Motor neuron (in vitro differentiated cells): ENCODE measurements at regions not wholly inside any gene's neighbourhood (a gene's known extent, or its start where the extent isn't known, plus 50 kb on each side); places are given as distances from the start of the nearest gene placed in this dataset.
A peak's percentile ranks its signal among the peaks of the same experiment; 100 is the strongest.

ENCODE experiments used
- ATAC-seq, 8 experiments: fragments of 200-7000 bp; cut with Tn5 transposase; replicated peaks in 6 of 8; 2 replicates each; pipeline ENCODE4 v1.8.0; 2021; ENCODE audit warnings: mild to moderate bottlenecking in 8 of 8, moderate library complexity in 8 of 8
- H3K27ac ChIP-seq, 2 donors: fragments of 250-450 bp; sonication (Bioruptor Pico); 2 replicates each; pipeline ENCODE4 v1.9.0; 2021; ENCODE audit warnings: antibody characterized with exemption in 2 of 2, mild to moderate bottlenecking in 2 of 2, moderate library complexity in 1 of 2
- H3K4me1 ChIP-seq, 2 donors: fragments of 250-450 bp; sonication (Bioruptor Pico); replicated peaks in 1 of 2; 2 replicates each; pipeline ENCODE4 v1.6.1; 2021; ENCODE audit warnings: antibody characterized with exemption in 2 of 2, mild to moderate bottlenecking in 2 of 2, moderate library complexity in 1 of 2
- H3K4me3 ChIP-seq, 5 donors: fragments of 250-450 bp; sonication (Bioruptor Pico); 2 replicates each; pipeline ENCODE4 v1.9.0; 2021; ENCODE audit warnings: antibody characterized with exemption in 5 of 5, mild to moderate bottlenecking in 5 of 5, moderate library complexity in 4 of 5
- WGBS, 10 experiments: fragments of 450-650 bp; shearing (Covaris generic); methylation state at CpG; one replicate each; pipeline ENCODE4 v1.0.0; 2022; 5-methylcytosine and 5-hydroxymethylcytosine counted together
- in situ Hi-C, 9 experiments: fragments of 400-800 bp; cut with MboI; loops; one replicate each; pipeline ENCODE4 v1.15.0; 2021; ENCODE audit warnings: low sequenced_read_pairs in 9 of 9, low pct_unique_long_range_greater_than_20kb in 2 of 9; ENCODE audit not compliant: unreplicated experiment in 9 of 9

- no peak for ATAC-seq
- WGBS, 10 experiments: 0 to 100% (median 87%) methylated on average over 1 to 2 of the region's 2 CpGs
- H3K4me3 ChIP-seq: no peak overlapping the region
- H3K4me1 ChIP-seq: no peaks in the 10 kb centered on the region
- in situ Hi-C loops: no loop called here
- no peak overlapping the region for H3K27ac ChIP-seq
These were observed 1145.2 kb upstream of the GJE1 start for GRCh38 chr6:140987364-140988155.

GRCh38 chr6:140985679-140986275, 1146.9 kb upstream of the GJE1 start:
- Histone ChIP-seq H3K27ac (no peak overlapping the region), H3K4me1 (no peaks in the 10 kb centered on the region), H3K4me3 (no peak overlapping the region)
- in situ Hi-C loops: no loop called here
- WGBS, 10 experiments: 72 to 100% (median 95%) methylated on average over 1 to 2 of the region's 2 CpGs; no CpG with 5 or more reads in 1 of the 10 experiments
- ATAC-seq: no peak

- Histone ChIP-seq H3K27ac (no peak overlapping the region), H3K4me1 (no peaks in the 10 kb centered on the region), H3K4me3 (no peak overlapping the region)
- WGBS, 10 experiments: 50 to 81% (median 73%) methylated on average over 2 to 6 of the region's 6 CpGs
- ATAC-seq: no peak
- in situ Hi-C loops: no loop called here
These were observed 1152.3 kb upstream of the GJE1 start for GRCh38 chr6:140980265-140980887.

- no peaks in the 10 kb centered on the region for H3K4me1 ChIP-seq
- H3K27ac ChIP-seq: no peak overlapping the region
- ATAC-seq: peak in 3 of 8 experiments; percentile 36 to 98 (median 41)
- whole genome bisulfite sequencing, 10 experiments: 40 to 100% (median 79%) methylated on average over 1 to 4 of the region's 4 CpGs
- no peak overlapping the region for H3K4me3 ChIP-seq
- in situ Hi-C loops: no loop called here
These were observed 1153.1 kb upstream of the GJE1 start for GRCh38 chr6:140979642-140980091.

- in situ Hi-C loops: no loop called here
- 11 to 100% (median 81%) methylated on average over 1 to 2 of the region's 2 CpGs for WGBS, 10 experiments
- H3K4me3 ChIP-seq: no peak overlapping the region
These were observed 1155.3 kb upstream of the GJE1 start for GRCh38 chr6:140977403-140977802.

GRCh38 chr6:140976806-140977205, 1155.9 kb upstream of the GJE1 start:
- WGBS, 10 experiments: 55 to 100% (median 76%) methylated on average over 2 to 3 of the region's 3 CpGs
- Histone ChIP-seq H3K27ac (no peak overlapping the region), H3K4me1 (no peaks in the 10 kb centered on the region), H3K4me3 (no peak overlapping the region)
- in situ Hi-C loops: no loop called here
- ATAC-seq: no peak

More at GRCh38 chr6:140977403-140977802, 1155.3 kb upstream of the GJE1 start:
- ATAC-seq: peak in 3 of 8 experiments; percentile 57 to 100 (median 98)
- no peaks in the 10 kb centered on the region for H3K4me1 ChIP-seq
- H3K27ac ChIP-seq: no peak overlapping the region

- Histone ChIP-seq H3K4me1 (no peaks in the 10 kb centered on the region), H3K4me3 (no peak overlapping the region), H3K27ac (no peak overlapping the region)
- in situ Hi-C loops: no loop called here
- peak in 1 of 8 experiments; percentile 52 for ATAC-seq
These were observed 1162.2 kb upstream of the GJE1 start for GRCh38 chr6:140970485-140970884.

- Histone ChIP-seq H3K4me3 (no peak overlapping the region), H3K27ac (no peak overlapping the region), H3K4me1 (no peaks in the 10 kb centered on the region)
- no peak for ATAC-seq
- in situ Hi-C loops: no loop called here
- WGBS, 10 experiments: 48 to 100% (median 88%) methylated on average over 1 to 3 of the region's 3 CpGs
These were observed 1164.7 kb upstream of the GJE1 start for GRCh38 chr6:140968062-140968461.

- ATAC-seq: no peak
- Histone ChIP-seq H3K4me1 (no peaks in the 10 kb centered on the region), H3K4me3 (no peak overlapping the region), H3K27ac (no peak overlapping the region)
- in situ Hi-C loops: no loop called here
These were observed 1166.0 kb upstream of the GJE1 start for GRCh38 chr6:140966676-140967075.

GRCh38 chr6:140960566-140960965, 1172.2 kb upstream of the GJE1 start:
- no peaks in the 10 kb centered on the region for H3K4me1 ChIP-seq
- no peak overlapping the region for H3K4me3 ChIP-seq
- no peak overlapping the region for H3K27ac ChIP-seq
- in situ Hi-C loops: no loop called here
- ATAC-seq: no peak
- 57 to 100% (median 93%) methylated on average over 1 to 3 of the region's 3 CpGs for WGBS, 10 experiments

GRCh38 chr6:140957386-140957785, 1175.3 kb upstream of the GJE1 start:
- Histone ChIP-seq H3K4me1 (no peaks in the 10 kb centered on the region), H3K4me3 (no peak overlapping the region), H3K27ac (no peak overlapping the region)
- whole genome bisulfite sequencing, 10 experiments: 63 to 100% (median 85%) methylated on average over 1 to 2 of the region's 2 CpGs; no CpG with 5 or more reads in 2 of the 10 experiments
- ATAC-seq: peak in 5 of 8 experiments; percentile 65 to 80 (median 69)
- in situ Hi-C loops: no loop called here

- Histone ChIP-seq H3K4me1 (no peaks in the 10 kb centered on the region), H3K27ac (no peak overlapping the region), H3K4me3 (no peak overlapping the region)
- peak in 5 of 8 experiments; percentile 63 to 84 (median 70) for ATAC-seq
- in situ Hi-C loops: no loop called here
- 0 to 100% (median 73%) methylated on average over 1 to 4 of the region's 4 CpGs; no CpG with 5 or more reads in 1 of the 10 experiments for WGBS, 10 experiments
These were observed 1176.0 kb upstream of the GJE1 start for GRCh38 chr6:140956571-140957369.
